ENCODE measurements at regions not wholly inside any gene's neighbourhood (a gene's known extent, or its start where the extent isn't known, plus 50 kb on each side); places are given as distances from the start of the nearest gene placed in this dataset.

DNA sequence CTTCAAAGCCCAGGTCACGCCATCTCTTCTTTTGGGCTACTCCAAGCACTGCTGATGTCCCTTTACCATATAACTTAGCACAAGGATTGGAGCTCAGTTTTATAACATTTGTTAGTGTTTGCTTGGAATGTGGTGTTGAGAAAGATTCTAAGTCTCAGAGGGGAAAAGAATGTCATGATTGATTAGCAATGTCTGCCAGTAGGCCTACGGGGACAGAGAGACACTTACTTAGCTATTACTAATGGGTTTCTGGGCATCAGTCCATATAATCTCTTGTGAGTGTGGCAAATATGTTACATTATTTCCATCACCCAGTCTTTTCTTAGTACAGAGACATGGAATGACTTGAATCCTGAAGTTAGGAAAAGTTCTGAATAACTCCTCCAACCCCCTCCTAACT lies 75.4 kb upstream of the FSHB start:
- no peak for TF ChIP-seq POLR2A (IDR thresholded peaks at IDR 0.05)
- TF ChIP-seq, protein P1, sequence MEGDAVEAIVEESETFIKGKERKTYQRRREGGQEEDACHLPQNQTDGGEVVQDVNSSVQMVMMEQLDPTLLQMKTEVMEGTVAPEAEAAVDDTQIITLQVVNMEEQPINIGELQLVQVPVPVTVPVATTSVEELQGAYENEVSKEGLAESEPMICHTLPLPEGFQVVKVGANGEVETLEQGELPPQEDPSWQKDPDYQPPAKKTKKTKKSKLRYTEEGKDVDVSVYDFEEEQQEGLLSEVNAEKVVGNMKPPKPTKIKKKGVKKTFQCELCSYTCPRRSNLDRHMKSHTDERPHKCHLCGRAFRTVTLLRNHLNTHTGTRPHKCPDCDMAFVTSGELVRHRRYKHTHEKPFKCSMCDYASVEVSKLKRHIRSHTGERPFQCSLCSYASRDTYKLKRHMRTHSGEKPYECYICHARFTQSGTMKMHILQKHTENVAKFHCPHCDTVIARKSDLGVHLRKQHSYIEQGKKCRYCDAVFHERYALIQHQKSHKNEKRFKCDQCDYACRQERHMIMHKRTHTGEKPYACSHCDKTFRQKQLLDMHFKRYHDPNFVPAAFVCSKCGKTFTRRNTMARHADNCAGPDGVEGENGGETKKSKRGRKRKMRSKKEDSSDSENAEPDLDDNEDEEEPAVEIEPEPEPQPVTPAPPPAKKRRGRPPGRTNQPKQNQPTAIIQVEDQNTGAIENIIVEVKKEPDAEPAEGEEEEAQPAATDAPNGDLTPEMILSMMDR (IDR thresholded peaks at IDR 0.05): no peak

Measured in right lobe of liver (tissue), 4 donors.